ENCODE measurements at regions not wholly inside any gene's neighbourhood (a gene's known extent, or its start where the extent isn't known, plus 50 kb on each side); places are given as distances from the start of the nearest gene placed in this dataset.

- H3K4me3 ChIP-seq (ENCODE audit: low read length), result no peak overlapping the region
- no peak for DNase-seq
- no peaks in the 10 kb centered on the region for H3K9me2 ChIP-seq (replicated peaks; ENCODE audit: insufficient read depth, low read length)
- H3K79me2 ChIP-seq (ENCODE audit: low read length), result no peaks in the 10 kb centered on the region
- no peak overlapping the region for H3K4me2 ChIP-seq (ENCODE audit: low read depth, low read length)
- no peak overlapping the region for H3K9ac ChIP-seq (ENCODE audit: low read length)
- no peak overlapping the region for H2AFZ ChIP-seq (ENCODE audit: low read length)
- no peaks in the 10 kb centered on the region for H3K36me3 ChIP-seq (replicated peaks; ENCODE audit: insufficient read depth, low read length)
- H3F3A ChIP-seq (ENCODE audit: insufficient read depth, low read length), result no peaks in the 10 kb centered on the region
- H3K4me1 ChIP-seq (ENCODE audit: low read length), result no peaks in the 10 kb centered on the region
- no peak overlapping the region for H3K27ac ChIP-seq (ENCODE audit: low read length)
- H3K9me3 ChIP-seq (replicated peaks; ENCODE audit: insufficient read depth, low read length), result no peaks in the 10 kb centered on the region
- no peaks in the 10 kb centered on the region for H3K27me3 ChIP-seq (replicated peaks; ENCODE audit: insufficient read depth, low read length)
- no peaks in the 10 kb centered on the region for H4K20me1 ChIP-seq (ENCODE audit: insufficient read depth, low read length)
- TF ChIP-seq EZH2 (optimal IDR thresholded peaks at IDR 0.05; ENCODE audit: low read depth, low read length), result no peak
- TF ChIP-seq EZH2phosphoT487 (IDR thresholded peaks at IDR 0.05; ENCODE audit: low read length), result no peak
- no peak for TF ChIP-seq CTCF (IDR thresholded peaks at IDR 0.05; ENCODE audit: low read length)
Observed at GRCh38 chr3:84126160-84126559, 832.6 kb upstream of the CADM2 start.

- Histone ChIP-seq H3K4me2 (ENCODE audit: low read depth, low read length) (no peak overlapping the region), H4K20me1 (ENCODE audit: insufficient read depth, low read length) (no peaks in the 10 kb centered on the region), H2AFZ (ENCODE audit: low read length) (no peak overlapping the region), H3K79me2 (ENCODE audit: low read length) (no peaks in the 10 kb centered on the region), H3K4me3 (ENCODE audit: low read length) (no peak overlapping the region), H3K27ac (ENCODE audit: low read length) (no peak overlapping the region), H3K27me3 (replicated peaks; ENCODE audit: insufficient read depth, low read length) (no peaks in the 10 kb centered on the region), H3K9me2 (replicated peaks; ENCODE audit: insufficient read depth, low read length) (no peaks in the 10 kb centered on the region), H3K36me3 (replicated peaks; ENCODE audit: insufficient read depth, low read length) (no peaks in the 10 kb centered on the region), H3K9me3 (replicated peaks; ENCODE audit: insufficient read depth, low read length) (no peaks in the 10 kb centered on the region), H3K9ac (ENCODE audit: low read length) (no peak overlapping the region), H3K4me1 (ENCODE audit: low read length) (no peaks in the 10 kb centered on the region), H3F3A (ENCODE audit: insufficient read depth, low read length) (no peaks in the 10 kb centered on the region)
- TF ChIP-seq CTCF (IDR thresholded peaks at IDR 0.05; ENCODE audit: low read length), result no peak
- TF ChIP-seq EZH2 (optimal IDR thresholded peaks at IDR 0.05; ENCODE audit: low read depth, low read length), result no peak
- TF ChIP-seq EZH2phosphoT487 (IDR thresholded peaks at IDR 0.05; ENCODE audit: low read length), result no peak
- no peak for DNase-seq
Observed at GRCh38 chr3:84128024-84128423, 830.8 kb upstream of the CADM2 start.

DNA sequence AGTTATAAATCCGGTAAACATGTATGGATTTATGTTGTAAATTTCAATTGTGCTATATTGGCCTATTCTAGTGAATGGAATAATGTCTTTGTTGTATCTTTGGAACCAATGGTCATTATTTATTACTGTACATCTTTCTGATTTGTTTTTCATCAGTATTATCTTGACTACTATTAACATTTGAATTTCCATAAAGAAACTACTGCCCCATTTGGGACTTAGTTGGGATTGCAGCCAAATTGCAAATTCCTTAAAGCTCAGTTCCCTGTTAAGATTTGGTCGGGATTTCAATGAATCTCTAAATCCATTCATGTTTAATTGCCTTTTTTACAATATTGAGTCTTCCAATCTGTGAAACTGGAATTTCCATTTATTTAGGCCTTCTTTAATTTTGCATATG is 822.4 kb upstream of the CADM2 start:
- TF ChIP-seq EZH2 (optimal IDR thresholded peaks at IDR 0.05; ENCODE audit: low read depth, low read length), result no peak
- TF ChIP-seq CTCF (IDR thresholded peaks at IDR 0.05; ENCODE audit: low read length), result no peak
- TF ChIP-seq EZH2phosphoT487 (IDR thresholded peaks at IDR 0.05; ENCODE audit: low read length), result no peak
- Histone ChIP-seq H3K36me3 (replicated peaks; ENCODE audit: insufficient read depth, low read length) (no peaks in the 10 kb centered on the region), H3K4me3 (ENCODE audit: low read length) (no peak overlapping the region), H3F3A (ENCODE audit: insufficient read depth, low read length) (no peaks in the 10 kb centered on the region), H2AFZ (ENCODE audit: low read length) (no peak overlapping the region), H3K9ac (ENCODE audit: low read length) (no peak overlapping the region), H3K4me2 (ENCODE audit: low read depth, low read length) (no peak overlapping the region), H4K20me1 (ENCODE audit: insufficient read depth, low read length) (no peaks in the 10 kb centered on the region), H3K27me3 (replicated peaks; ENCODE audit: insufficient read depth, low read length) (no peaks in the 10 kb centered on the region), H3K9me2 (replicated peaks; ENCODE audit: insufficient read depth, low read length) (no peaks in the 10 kb centered on the region), H3K4me1 (ENCODE audit: low read length) (no peaks in the 10 kb centered on the region), H3K79me2 (ENCODE audit: low read length) (no peaks in the 10 kb centered on the region), H3K27ac (ENCODE audit: low read length) (no peak overlapping the region), H3K9me3 (replicated peaks; ENCODE audit: insufficient read depth, low read length) (no peaks in the 10 kb centered on the region)
- DNase-seq, result no peak
